A673 (cell line): ENCODE measurements at regions not wholly inside any gene's neighbourhood (a gene's known extent, or its start where the extent isn't known, plus 50 kb on each side); places are given as distances from the start of the nearest gene placed in this dataset.

Source experiments
- BruUV-seq: library from RNA; stranded (reverse); fragments of 400-500 nt; replicated peaks from 2 replicates; lab custom pipeline; 2021; lab: Mats Ljungman, UMichigan
- CTCF ChIA-PET: fragments of 300-600 bp; sonication (Branson Sonifier 250); formaldehyde crosslinking; loops from one replicate; lab custom pipeline; 2022; ENCODE audit warnings: antibody characterized with exemption; lab: Charles Lee
- POLR2A ChIA-PET: fragments of 300-600 bp; sonication (Branson Sonifier 250); formaldehyde crosslinking; loops from one replicate; lab custom pipeline; 2022; ENCODE audit warnings: antibody characterized with exemption; ENCODE audit not compliant: low non-redundant PET; lab: Charles Lee
- DNase-seq: peaks from one replicate; pipeline ENCODE4 v3.0.0-alpha.2; 2015; ENCODE audit warnings: low spot score
- H3K27ac ChIP-seq: fragments of 200-600 bp; sonication (generic); 2 replicates; pipeline ENCODE4 v1.5.1; 2016; ENCODE audit warnings: mixed run types, low read depth, mild to moderate bottlenecking, mixed read lengths, antibody characterized with exemption, low read length; ENCODE audit not compliant: poor library complexity, severe bottlenecking
- H3K27me3 ChIP-seq: fragments of 200-600 bp; sonication (generic); replicated peaks from 2 replicates; pipeline ENCODE4 v1.6.1; 2017; ENCODE audit warnings: mixed run types, low read depth, mild to moderate bottlenecking, mixed read lengths, antibody characterized with exemption, low read length; ENCODE audit not compliant: insufficient read depth, poor library complexity
- H3K36me3 ChIP-seq: fragments of 200-600 bp; sonication (generic); 2 replicates; pipeline ENCODE4 v1.6.1; 2016; ENCODE audit warnings: mixed run types, mild to moderate bottlenecking, mixed read lengths, antibody characterized with exemption, low read length; ENCODE audit not compliant: insufficient read depth, poor library complexity, severe bottlenecking
- H3K4me1 ChIP-seq: fragments of 200-600 bp; sonication (generic); 2 replicates; pipeline ENCODE4 v1.6.1; 2017; ENCODE audit warnings: mixed run types, mild to moderate bottlenecking, mixed read lengths, antibody characterized with exemption, low read length; ENCODE audit not compliant: insufficient read depth, poor library complexity, severe bottlenecking
- H3K4me3 ChIP-seq: fragments of 200-600 bp; sonication (generic); 2 replicates; pipeline ENCODE4 v1.5.1; 2016; ENCODE audit warnings: low read depth, mixed run types, mild to moderate bottlenecking, mixed read lengths, low read length; ENCODE audit not compliant: poor library complexity, severe bottlenecking
- H3K9me3 ChIP-seq: fragments of 200-600 bp; sonication (generic); 2 replicates; pipeline ENCODE4 v1.6.1; 2016; ENCODE audit warnings: mixed run types, low read depth, mild to moderate bottlenecking, mixed read lengths, antibody characterized with exemption, low read length; ENCODE audit not compliant: poor library complexity, severe bottlenecking
- CTCF ChIP-seq: fragments of 300-800, 200-600 bp; sonication (generic); conservative IDR thresholded peaks from 2 replicates; pipeline ENCODE4 v1.5.1; 2017; ENCODE audit warnings: low read depth, mild to moderate bottlenecking, antibody characterized with exemption, low read length, moderate library complexity, mixed read lengths
- EZH2 ChIP-seq: fragments of 200-600 bp; sonication (generic); IDR thresholded peaks from 2 replicates; pipeline ENCODE4 v1.6.1; 2017; ENCODE audit warnings: borderline replicate concordance, low read depth, mild to moderate bottlenecking, mixed read lengths, antibody characterized with exemption, low read length; ENCODE audit not compliant: poor library complexity, severe bottlenecking
- intact Hi-C: fragments of 100-400 bp; cut with micrococcal nuclease; formaldehyde crosslinking; loops from one replicate; pipeline ENCODE4 v1.10.0; 2022; ENCODE audit not compliant: unreplicated experiment

- no peak overlapping the region for H3K27ac ChIP-seq
- H3K4me3 ChIP-seq: no peak overlapping the region
- ChIA-PET CTCF (no interaction called here), POLR2A (no interaction called here)
- intact Hi-C loops: no loop called here
- TF ChIP-seq EZH2 (no peak), CTCF (no peak)
- H3K9me3 ChIP-seq: peaks cover 3% of the 10 kb centered on the region
- no peaks in the 10 kb centered on the region for H3K36me3 ChIP-seq
- DNase-seq: no peak
- no TSS peak for BruUV-seq
- H3K27me3 ChIP-seq: no peaks in the 10 kb centered on the region
- no peaks in the 10 kb centered on the region for H3K4me1 ChIP-seq
Measured at GRCh38 chr1:4369335-4369734, 285.1 kb upstream of the AJAP1 start.

- H3K4me1 ChIP-seq: no peaks in the 10 kb centered on the region
- no peak overlapping the region for H3K4me3 ChIP-seq
- intact Hi-C loops: no loop called here
- no peak for TF ChIP-seq CTCF
- TF ChIP-seq EZH2: no peak
- POLR2A ChIA-PET: no interaction called here
- H3K36me3 ChIP-seq: no peaks in the 10 kb centered on the region
- H3K27me3 ChIP-seq: no peaks in the 10 kb centered on the region
- no peak overlapping the region for H3K27ac ChIP-seq
- BruUV-seq: no TSS peak
- CTCF ChIA-PET: no interaction called here
- no peak for DNase-seq
- peaks cover 6% of the 10 kb centered on the region for H3K9me3 ChIP-seq
Measured at GRCh38 chr1:4371849-4372248, 282.6 kb upstream of the AJAP1 start.

- intact Hi-C loops: no loop called here
Measured at GRCh38 chr1:4375812-4376211, 278.6 kb upstream of the AJAP1 start.

More at GRCh38 chr1:4375812-4376211, 278.6 kb upstream of the AJAP1 start:
- peak; percentile 61 for DNase-seq
- CTCF ChIA-PET: no interaction called here
- no peak overlapping the region for H3K27ac ChIP-seq
- peaks cover 17% of the 10 kb centered on the region for H3K9me3 ChIP-seq
- no peaks in the 10 kb centered on the region for H3K36me3 ChIP-seq
- POLR2A ChIA-PET: no interaction called here
- H3K4me3 ChIP-seq: no peak overlapping the region
- no TSS peak for BruUV-seq
- no peaks in the 10 kb centered on the region for H3K4me1 ChIP-seq
- TF ChIP-seq CTCF (no peak), EZH2 (no peak)
- H3K27me3 ChIP-seq: no peaks in the 10 kb centered on the region
